Stromal cell of bone marrow (primary cell): ENCODE measurements at regions not wholly inside any gene's neighbourhood (a gene's known extent, or its start where the extent isn't known, plus 50 kb on each side); places are given as distances from the start of the nearest gene placed in this dataset.
"Not testable (repeated sequence)": the region's sequence is repeated elsewhere in the genome, so short reads cannot be mapped to it uniquely, and the experiment has no call there.

ENCODE experiments used
- DNase-seq: peaks from one replicate; pipeline ENCODE4 v3.0.0-alpha.2; 2012; ENCODE audit warnings: low read depth

GRCh38 chrX:41984628-41985027 lies 61.3 kb upstream of the CASK start:
- no peak for DNase-seq

GRCh38 chrX:41982953-41983352 lies 59.6 kb upstream of the CASK start:
- no peak for DNase-seq

- no peak for DNase-seq
These were observed 58.2 kb upstream of the CASK start for GRCh38 chrX:41981481-41982013.

GRCh38 chrX:41974677-41975076 lies 51.3 kb upstream of the CASK start:
- not testable (repeated sequence) for DNase-seq

GRCh38 chrX:41973208-41973607 lies 49.9 kb upstream of the CASK start:
- no peak for DNase-seq
